ENCODE measurements at regions not wholly inside any gene's neighbourhood (a gene's known extent, or its start where the extent isn't known, plus 50 kb on each side); places are given as distances from the start of the nearest gene placed in this dataset.

- no peak for TF ChIP-seq POLR2A (IDR thresholded peaks at IDR 0.05)
- TF ChIP-seq CTCF (IDR thresholded peaks at IDR 0.05) = no peak
- no peak for TF ChIP-seq POLR2AphosphoS5 (IDR thresholded peaks at IDR 0.05)
Observed at GRCh38 chr5:51684794-51685355, 301.6 kb downstream of the ISL1 start.
